Skeletal muscle tissue (tissue), 3 donors: ENCODE measurements at regions not wholly inside any gene's neighbourhood (a gene's known extent, or its start where the extent isn't known, plus 50 kb on each side); places are given as distances from the start of the nearest gene placed in this dataset.

Experiments
- H3K27ac ChIP-seq: one replicate; pipeline ENCODE4 v1.7.0; 2013; ENCODE audit warnings: mild to moderate bottlenecking, low read depth, low read length, inconsistent platforms
- H3K27me3 ChIP-seq, 3 donors: one replicate each; pipeline ENCODE4 v1.7.0; 2013; ENCODE audit warnings: low read length in 3 of 3; ENCODE audit not compliant: control insufficient read depth in 3 of 3, insufficient read depth in 3 of 3
- H3K36me3 ChIP-seq, 3 donors: one replicate each; pipeline ENCODE4 v1.7.0; 2013; ENCODE audit warnings: low read length in 3 of 3; ENCODE audit not compliant: control insufficient read depth in 3 of 3, insufficient read depth in 3 of 3
- H3K4me1 ChIP-seq, 3 donors: one replicate each; pipeline ENCODE4 v1.7.0; 2013; ENCODE audit warnings: low read length in 3 of 3, mild to moderate bottlenecking in 3 of 3; ENCODE audit not compliant: control insufficient read depth in 3 of 3, insufficient read depth in 3 of 3
- H3K4me3 ChIP-seq, 3 donors: one replicate each; pipeline ENCODE4 v1.7.0; 2013; ENCODE audit warnings: low read length in 3 of 3
- H3K9ac ChIP-seq, 3 donors: one replicate each; pipeline ENCODE4 v1.7.0; 2013; ENCODE audit warnings: low read length in 3 of 3, mild to moderate bottlenecking in 3 of 3, moderate library complexity in 2 of 3, low read depth in 1 of 3
- H3K9me3 ChIP-seq, 3 donors: one replicate each; pipeline ENCODE4 v1.7.0; 2013; ENCODE audit warnings: low read length in 3 of 3; ENCODE audit not compliant: control insufficient read depth in 3 of 3
- donor health status: Osteomylitis.

- Histone ChIP-seq H3K9ac (no peak overlapping the region), H3K4me3 (no peak overlapping the region), H3K36me3 (no peaks in the 10 kb centered on the region), H3K27me3 (peaks cover 0 to 10% (median 4%) of the 10 kb centered on the region in 3 donors), H3K9me3 (peaks cover 0 to 3% (median 0%) of the 10 kb centered on the region in 3 donors), H3K4me1 (no peaks in the 10 kb centered on the region), H3K27ac (no peak overlapping the region)
These were observed 145.2 kb upstream of the RTL1 start for GRCh38 chr14:101048766-101049165.

DNA sequence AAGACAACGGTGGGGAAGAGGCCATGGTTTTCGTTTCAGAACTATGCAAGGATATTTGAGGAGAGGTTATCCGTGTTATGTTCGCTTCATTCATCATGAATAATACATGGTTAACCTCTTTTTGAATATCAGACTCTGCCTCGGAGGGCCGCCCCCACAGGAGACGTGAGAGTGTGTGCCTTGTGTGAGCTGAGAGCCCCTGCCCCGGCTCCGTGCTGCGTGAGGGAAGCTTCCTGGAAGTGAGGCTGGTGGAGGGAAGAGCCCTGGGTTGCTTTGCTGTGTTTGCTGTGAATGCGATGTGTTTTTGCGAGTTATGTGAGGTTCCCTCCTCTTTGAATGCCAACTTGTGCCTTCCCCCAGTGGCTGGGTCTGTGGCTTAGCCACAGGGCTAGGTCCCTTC is 146.0 kb upstream of the RTL1 start:
- H3K27me3 ChIP-seq, result peaks cover 0 to 10% (median 4%) of the 10 kb centered on the region in 3 donors
- no peak overlapping the region for H3K27ac ChIP-seq
- H3K4me3 ChIP-seq, result no peak overlapping the region
- H3K4me1 ChIP-seq, result no peaks in the 10 kb centered on the region
- no peaks in the 10 kb centered on the region for H3K36me3 ChIP-seq
- H3K9me3 ChIP-seq, result peaks cover 0 to 3% (median 0%) of the 10 kb centered on the region in 3 donors
- no peak overlapping the region for H3K9ac ChIP-seq

DNA sequence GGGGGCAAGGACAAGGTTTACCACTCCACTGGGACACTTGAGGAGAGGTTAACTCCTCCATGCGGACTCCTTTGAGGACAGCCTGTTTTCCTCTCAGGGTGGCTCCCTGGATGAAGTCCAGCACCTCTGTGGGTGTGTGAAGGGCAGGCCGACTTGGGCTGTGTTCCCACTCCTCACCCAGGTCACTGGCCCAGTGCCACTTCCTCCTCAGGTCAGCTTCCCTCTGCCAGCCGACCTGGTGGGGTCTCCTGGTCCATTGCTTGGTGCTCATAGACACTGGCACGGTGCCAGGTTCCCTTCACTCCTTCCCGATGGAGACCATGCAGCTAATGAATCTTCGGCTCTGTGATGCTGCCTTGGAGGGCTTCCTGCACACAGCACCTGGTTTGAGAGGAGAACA is 146.4 kb upstream of the RTL1 start:
- Histone ChIP-seq H3K9ac (no peak overlapping the region), H3K36me3 (no peaks in the 10 kb centered on the region), H3K27me3 (peaks cover 0 to 13% (median 4%) of the 10 kb centered on the region in 3 donors), H3K27ac (no peak overlapping the region), H3K4me1 (no peaks in the 10 kb centered on the region), H3K4me3 (no peak overlapping the region), H3K9me3 (peaks cover 0 to 3% (median 0%) of the 10 kb centered on the region in 3 donors)

DNA sequence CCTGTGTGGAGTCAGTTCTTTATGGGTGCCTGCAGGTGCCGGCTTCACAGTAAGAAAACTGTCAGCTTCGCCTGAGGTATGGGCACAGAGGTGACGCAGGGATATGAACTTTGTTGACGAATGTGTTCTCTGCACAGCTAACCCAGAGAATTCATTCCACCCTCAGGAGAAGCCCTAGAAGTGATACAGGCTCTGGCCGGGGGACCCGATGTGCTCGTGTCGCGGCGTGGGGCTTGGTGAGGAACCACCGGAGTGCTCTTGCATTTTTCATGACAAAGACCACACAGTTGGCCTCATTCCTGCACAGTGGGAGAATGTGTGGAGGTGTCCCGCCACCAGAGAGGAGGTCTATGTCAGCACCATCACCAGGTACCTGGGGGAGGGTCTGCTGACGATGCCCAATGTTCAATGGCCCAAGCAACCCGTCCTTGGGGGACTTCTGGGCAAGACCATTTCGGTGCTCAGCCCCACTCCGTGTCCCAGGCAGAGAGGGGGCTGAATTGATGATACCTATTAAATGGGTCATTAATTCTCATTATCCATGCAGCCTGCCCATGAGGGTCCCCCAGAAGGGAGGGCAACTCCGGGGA is 147.5 kb upstream of the RTL1 start:
- Histone ChIP-seq H3K9me3 (peaks cover 0 to 3% (median 0%) of the 10 kb centered on the region in 3 donors), H3K4me3 (no peak overlapping the region), H3K9ac (no peak overlapping the region), H3K27me3 (peaks cover 0 to 8% (median 4%) of the 10 kb centered on the region in 3 donors), H3K4me1 (no peaks in the 10 kb centered on the region), H3K27ac (no peak overlapping the region), H3K36me3 (no peaks in the 10 kb centered on the region)

- Histone ChIP-seq H3K4me1 (no peaks in the 10 kb centered on the region), H3K9ac (no peak overlapping the region), H3K27ac (no peak overlapping the region), H3K4me3 (no peak overlapping the region), H3K27me3 (peaks cover 0 to 5% (median 1%) of the 10 kb centered on the region in 3 donors), H3K36me3 (no peaks in the 10 kb centered on the region), H3K9me3 (peaks cover 0 to 2% (median 2%) of the 10 kb centered on the region in 3 donors)
These were observed 151.1 kb upstream of the RTL1 start for GRCh38 chr14:101054671-101055070.

DNA sequence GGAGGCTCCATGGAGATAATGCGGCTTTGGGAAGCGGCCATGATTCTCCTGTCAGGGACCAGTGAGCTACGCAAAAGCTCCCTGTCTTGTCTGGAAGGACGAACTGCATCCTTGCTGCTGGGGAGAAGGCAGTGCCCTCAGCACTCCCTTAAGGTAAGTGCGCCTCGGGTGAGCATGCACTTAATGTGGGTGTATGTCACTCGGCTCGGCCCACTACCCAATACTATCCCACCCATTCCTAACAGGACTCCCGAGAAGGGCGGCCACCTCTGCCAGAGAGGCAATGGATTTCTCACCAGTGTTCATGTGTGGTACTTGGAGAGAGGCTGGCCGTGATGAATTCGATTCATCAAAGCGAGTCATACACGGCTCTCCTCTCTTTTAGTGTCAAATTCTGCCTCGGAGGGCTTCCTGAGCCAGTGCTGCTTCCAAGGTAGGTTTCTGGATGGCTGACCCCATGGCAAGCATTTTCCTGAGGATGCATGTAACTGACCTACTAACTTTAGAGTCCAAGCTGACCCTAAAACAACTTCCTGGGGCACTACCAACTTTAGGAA is 151.7 kb upstream of the RTL1 start:
- Histone ChIP-seq H3K9ac (no peak overlapping the region), H3K27me3 (peaks cover 0 to 5% (median 0%) of the 10 kb centered on the region in 3 donors), H3K27ac (no peak overlapping the region), H3K4me1 (no peaks in the 10 kb centered on the region), H3K9me3 (peaks cover 0 to 2% (median 2%) of the 10 kb centered on the region in 3 donors), H3K4me3 (no peak overlapping the region), H3K36me3 (no peaks in the 10 kb centered on the region)

- H3K4me1 ChIP-seq, result no peaks in the 10 kb centered on the region
- no peaks in the 10 kb centered on the region for H3K36me3 ChIP-seq
- H3K27me3 ChIP-seq, result peaks cover 0 to 6% (median 0%) of the 10 kb centered on the region in 3 donors
These were observed 152.4 kb upstream of the RTL1 start for GRCh38 chr14:101055776-101056374.

DNA sequence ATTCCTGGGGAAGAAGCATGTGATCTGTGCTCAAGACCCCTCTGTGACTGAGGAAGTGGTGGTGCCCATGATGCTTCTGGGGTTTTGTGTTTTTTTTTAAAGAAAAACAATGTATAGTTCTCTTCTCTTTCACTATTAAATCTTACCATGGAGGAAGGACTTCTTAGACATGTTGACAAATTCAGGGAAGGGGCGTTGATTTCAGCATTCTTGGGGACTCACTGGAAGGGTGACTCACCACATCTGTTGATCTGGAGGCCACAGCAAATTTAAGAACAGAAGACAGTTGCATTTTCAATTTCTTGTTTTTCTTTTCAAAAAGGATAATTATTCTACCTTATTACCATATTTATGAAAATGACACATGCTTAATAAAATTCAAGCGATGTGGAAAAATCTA is 152.9 kb upstream of the RTL1 start:
- Histone ChIP-seq H3K27me3 (peaks cover 0 to 6% (median 0%) of the 10 kb centered on the region in 3 donors), H3K4me3 (no peak overlapping the region), H3K36me3 (no peaks in the 10 kb centered on the region), H3K4me1 (no peaks in the 10 kb centered on the region), H3K9me3 (peaks cover 0 to 2% (median 2%) of the 10 kb centered on the region in 3 donors), H3K27ac (no peak overlapping the region), H3K9ac (no peak overlapping the region)

More at GRCh38 chr14:101055776-101056374, 152.4 kb upstream of the RTL1 start:
- Histone ChIP-seq H3K9me3 (peaks cover 0 to 2% (median 2%) of the 10 kb centered on the region in 3 donors), H3K9ac (no peak overlapping the region), H3K27ac (no peak overlapping the region), H3K4me3 (no peak overlapping the region)

DNA sequence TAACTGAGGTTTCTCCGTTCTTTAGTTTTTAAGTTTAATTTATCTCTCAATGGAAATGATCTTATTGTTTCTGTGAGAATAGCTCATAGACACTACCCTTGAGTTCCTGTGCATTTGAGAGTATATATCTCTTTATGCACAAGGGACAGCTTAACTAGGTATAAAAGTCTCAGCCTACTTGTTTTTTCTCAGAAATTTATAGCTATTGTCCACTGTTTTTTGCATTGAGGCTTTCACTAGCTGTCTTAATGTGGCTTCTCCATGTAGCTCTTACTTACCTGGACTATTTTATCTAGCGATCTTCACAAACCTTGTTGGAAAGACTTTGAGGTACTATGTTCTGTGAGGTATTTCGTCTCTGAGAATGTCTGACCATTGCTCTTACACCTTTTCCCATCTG is 153.9 kb upstream of the RTL1 start:
- Histone ChIP-seq H3K27me3 (peaks cover 0 to 12% (median 0%) of the 10 kb centered on the region in 3 donors), H3K4me1 (no peaks in the 10 kb centered on the region), H3K27ac (no peak overlapping the region), H3K36me3 (no peaks in the 10 kb centered on the region), H3K9ac (no peak overlapping the region), H3K4me3 (no peak overlapping the region), H3K9me3 (peaks cover 0 to 2% (median 2%) of the 10 kb centered on the region in 3 donors)

DNA sequence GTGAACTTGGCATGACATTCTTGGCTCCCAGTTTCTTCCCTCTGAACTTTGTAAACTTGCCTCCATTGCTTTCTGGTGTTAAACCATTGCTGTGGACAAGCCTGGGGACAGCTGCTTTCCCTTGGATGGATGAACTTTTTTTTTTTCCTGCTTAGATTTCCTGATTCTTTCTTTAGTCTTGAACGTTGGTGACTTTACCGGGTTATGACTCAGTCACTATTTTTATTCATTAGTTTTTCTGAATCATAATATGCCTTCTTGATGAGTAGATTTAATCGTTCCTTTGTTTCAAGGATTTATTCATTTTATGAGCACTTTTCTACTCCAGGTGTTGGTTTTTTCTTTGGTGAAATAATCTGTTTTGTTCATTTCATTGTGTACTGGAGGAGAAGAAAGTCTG is 155.0 kb upstream of the RTL1 start:
- no peak overlapping the region for H3K9ac ChIP-seq
- peaks cover 0 to 2% (median 2%) of the 10 kb centered on the region in 3 donors for H3K9me3 ChIP-seq
- H3K4me1 ChIP-seq, result no peaks in the 10 kb centered on the region
- H3K4me3 ChIP-seq, result no peak overlapping the region
- no peak overlapping the region for H3K27ac ChIP-seq
- H3K36me3 ChIP-seq, result no peaks in the 10 kb centered on the region
- peaks cover 0 to 12% (median 0%) of the 10 kb centered on the region in 3 donors for H3K27me3 ChIP-seq
